SKM-1 (cell line): ENCODE measurements at regions not wholly inside any gene's neighbourhood (a gene's known extent, or its start where the extent isn't known, plus 50 kb on each side); places are given as distances from the start of the nearest gene placed in this dataset.

Source experiments
- DNase-seq: peaks from one replicate; lab custom pipeline; 2025; ENCODE audit not compliant: unreplicated experiment; lab: John Stamatoyannopoulos, UW

DNA sequence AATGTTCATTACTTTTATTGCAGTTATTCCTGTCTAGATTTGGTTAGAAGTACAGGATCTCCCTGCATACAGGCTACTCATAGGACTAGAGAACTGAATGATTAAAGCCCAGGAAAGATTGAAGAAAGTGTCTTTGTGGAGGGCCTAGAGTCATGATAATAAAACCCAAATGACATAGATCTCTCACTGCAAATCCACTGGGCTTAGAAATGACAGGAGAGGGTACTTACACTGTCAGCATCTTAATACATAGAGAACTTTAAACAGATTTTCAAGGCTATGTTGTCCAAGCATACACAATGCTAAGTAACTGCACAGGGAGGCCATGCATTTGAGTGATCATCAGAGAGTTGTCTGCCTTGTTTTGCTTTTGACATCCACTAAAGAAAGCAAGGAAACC, 383.8 kb upstream of the MAP3K7 start:
- no peak for DNase-seq

GRCh38 chr6:90967471-90967870, 380.6 kb upstream of the MAP3K7 start:
- no peak for DNase-seq

DNA sequence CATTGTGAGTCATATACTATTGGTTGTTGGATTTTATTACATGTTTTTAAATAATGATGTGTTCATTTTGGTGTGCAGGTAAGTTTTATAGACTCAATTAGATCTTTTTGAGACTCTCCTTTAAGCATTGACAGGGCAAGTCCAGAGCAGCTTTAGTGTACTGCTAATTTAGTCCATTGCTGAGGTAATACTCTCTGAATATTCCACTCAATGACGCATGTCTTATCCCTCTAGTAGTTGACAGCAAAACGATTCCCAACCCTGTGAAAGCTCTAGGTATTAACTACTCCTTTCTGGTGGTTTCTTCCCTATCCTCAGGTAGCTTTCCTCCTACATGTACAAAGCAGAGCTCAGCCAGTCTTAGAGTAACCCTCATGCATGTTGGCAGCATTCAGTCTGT, 373.5 kb upstream of the MAP3K7 start:
- no peak for DNase-seq

DNA sequence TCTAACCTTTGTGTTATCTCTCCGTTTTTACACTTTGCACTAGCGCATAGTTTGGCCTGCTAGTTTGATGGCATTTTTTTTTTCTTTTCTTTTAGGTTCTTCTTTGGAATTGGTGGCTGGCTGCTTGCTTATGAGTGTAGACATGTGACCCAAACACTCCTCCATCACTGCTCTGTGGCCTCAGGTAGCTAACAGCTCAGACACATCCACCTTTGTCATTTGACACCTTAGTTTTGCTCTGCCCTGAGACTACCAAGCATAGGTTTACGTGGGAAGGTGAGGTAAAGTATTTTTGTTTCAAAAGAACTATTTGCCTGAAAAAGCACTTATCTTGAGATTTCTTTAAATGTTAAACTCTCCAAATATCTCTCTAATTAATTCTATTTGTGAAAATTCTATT, 368.4 kb upstream of the MAP3K7 start:
- DNase-seq: no peak

DNA sequence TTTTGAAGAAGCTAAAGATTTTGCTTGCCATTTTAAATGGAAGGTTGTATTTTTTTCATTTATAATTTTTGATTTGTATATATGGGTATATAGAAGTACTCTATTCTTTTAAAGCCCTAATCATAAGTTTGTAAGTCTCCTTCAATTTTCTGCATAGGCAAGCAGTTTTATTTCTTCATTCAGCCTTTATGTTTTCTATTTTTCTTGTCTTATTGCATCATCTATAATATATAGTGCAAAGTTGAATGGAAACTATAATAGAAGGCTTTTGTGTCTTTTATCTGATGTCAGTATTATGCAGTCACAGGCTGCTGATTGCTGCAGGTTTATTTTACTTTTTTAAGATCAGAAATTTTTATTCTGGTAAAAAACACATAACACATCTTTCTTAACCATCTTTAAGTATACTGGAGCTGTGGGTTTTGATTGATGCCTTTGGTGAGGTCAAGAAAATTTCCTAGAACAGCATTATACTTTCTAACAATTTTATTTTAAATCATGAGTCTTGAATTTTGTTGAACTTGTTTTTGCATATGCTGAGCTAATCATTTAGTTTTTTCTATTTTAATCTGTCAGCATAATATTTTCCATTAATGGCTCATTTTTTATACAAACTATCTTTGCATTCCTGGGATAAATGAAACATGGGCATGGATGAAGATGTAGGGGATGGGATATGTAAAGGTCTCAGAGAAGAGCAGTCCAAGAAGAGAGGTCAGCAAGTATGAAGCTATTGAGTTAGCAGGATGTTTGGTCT, 366.7 kb upstream of the MAP3K7 start:
- no peak for DNase-seq

GRCh38 chr6:90952176-90952575, 365.3 kb upstream of the MAP3K7 start:
- no peak for DNase-seq

DNA sequence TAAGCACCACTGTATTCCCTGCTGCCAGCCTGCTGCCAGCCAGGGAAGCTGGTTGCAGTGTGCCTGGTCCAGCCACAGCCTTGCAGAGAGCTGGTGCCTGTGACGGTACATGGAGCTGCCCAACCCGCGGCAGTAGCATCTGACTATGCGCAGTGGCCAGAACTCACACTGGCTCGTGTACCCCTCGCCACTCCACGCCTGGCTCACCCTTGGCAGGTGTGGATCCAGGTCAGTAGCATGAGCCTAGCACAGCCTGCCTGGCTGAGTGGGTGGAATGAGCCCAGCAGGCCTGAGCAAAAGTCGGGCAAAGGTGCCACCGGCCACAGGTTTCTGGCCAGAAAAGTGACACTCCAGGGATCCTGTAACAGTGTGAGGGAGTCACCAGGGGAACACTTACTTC, 361.7 kb upstream of the MAP3K7 start:
- DNase-seq: no peak

- no peak for DNase-seq
These were observed 360.6 kb upstream of the MAP3K7 start for GRCh38 chr6:90947184-90948064.

DNA sequence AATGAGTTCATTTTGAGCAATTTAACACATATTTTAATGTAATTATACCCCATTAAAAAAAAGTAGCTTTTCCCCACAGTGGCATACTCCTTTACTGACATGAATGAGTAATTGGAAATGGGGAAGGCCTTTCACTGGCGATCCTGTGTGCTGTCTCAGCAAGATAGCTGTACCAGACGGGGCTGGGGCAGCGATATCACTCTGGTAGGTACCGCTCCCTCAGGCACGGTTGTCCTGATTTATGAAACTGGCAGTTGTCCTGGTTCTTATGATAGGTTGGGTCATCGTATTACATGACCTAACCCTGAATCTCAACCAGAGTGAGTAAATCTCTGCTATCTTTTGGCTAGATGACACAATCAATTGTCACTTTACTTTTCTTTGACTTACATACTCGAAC, 355.0 kb upstream of the MAP3K7 start:
- DNase-seq: no peak

- DNase-seq: peak; percentile 47
These were observed 354.1 kb upstream of the MAP3K7 start for GRCh38 chr6:90940812-90941481.

DNA sequence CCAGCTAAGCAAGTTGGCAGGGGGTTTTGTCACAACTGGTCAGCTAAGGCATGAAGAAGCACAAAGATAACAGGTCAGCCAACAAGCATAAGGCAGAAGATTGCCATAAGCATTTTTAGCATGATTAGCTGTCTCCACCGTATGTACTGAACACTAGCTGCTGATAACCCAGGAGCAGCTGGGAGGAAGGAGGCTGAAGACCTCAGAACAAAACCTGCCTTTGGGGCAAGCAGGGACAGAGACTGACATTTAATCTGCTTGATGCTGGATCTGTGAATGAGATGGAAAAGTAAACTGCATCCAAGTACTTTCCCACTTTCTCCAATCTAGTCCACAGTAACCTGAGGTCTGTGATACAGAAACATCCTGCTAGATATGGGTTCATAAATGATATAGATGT, 353.0 kb upstream of the MAP3K7 start:
- DNase-seq: no peak

GRCh38 chr6:90938122-90938521, 351.2 kb upstream of the MAP3K7 start:
- no peak for DNase-seq

DNA sequence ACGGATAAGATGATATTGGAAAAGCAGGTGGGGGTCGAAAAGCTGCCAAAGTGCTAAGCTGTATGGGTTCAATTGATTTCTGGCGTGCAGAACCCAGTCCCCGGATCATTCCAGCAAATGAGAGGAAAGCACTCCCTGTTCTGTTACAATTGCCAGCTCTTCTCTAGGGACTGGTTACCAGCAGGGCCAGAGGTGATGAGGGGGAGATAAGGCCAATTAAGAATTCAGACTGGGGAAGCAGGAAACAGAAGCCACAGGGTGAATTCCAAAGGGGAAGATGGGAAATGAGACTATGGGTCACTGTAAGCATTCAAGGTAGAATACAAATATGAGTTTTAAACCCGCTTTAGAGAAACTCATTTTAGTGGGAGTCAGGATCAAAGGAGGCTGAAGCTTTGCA, 349.4 kb upstream of the MAP3K7 start:
- no peak for DNase-seq

- no peak for DNase-seq
These were observed 348.1 kb upstream of the MAP3K7 start for GRCh38 chr6:90934966-90935365.

- DNase-seq: no peak
These were observed 347.2 kb upstream of the MAP3K7 start for GRCh38 chr6:90934081-90934480.

DNA sequence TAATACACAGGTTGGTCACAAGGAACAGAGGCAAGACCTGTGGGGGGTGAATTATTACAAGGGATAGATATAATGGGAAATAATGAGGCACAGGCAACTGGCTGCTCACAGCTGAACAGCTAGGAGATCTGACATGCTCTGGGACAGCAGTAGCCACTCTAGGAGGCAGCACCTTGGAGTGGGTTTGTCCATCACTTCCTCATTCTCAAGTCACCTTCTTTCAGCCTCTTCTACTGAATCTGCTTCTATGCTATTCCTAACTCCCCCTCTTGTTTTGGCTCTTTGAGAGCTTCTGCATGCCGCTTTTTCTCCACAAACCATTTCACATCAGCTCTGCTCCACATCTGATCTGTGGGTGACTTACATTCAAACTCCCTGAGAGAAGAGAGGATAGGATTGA, 345.5 kb upstream of the MAP3K7 start:
- DNase-seq: no peak

DNA sequence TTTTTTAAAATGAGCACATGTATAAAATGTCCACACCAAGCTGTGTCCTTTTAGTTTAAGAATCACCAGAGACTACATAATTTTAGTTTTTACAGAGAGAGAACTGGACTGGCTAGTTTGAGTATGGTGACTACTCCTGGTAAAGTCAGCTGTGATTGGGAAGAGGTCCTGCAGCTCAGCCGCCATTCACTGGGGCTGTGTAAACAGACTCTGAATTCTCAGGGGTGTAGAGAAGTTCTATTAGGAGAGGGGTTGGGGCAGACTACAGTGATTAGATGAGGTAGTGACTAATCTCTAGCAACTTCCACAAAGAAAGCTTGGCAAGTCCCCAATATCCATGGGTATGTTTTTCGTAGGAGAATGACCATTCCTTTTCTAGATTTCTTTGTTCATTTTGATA, 341.2 kb upstream of the MAP3K7 start:
- no peak for DNase-seq

GRCh38 chr6:90925726-90926125, 338.9 kb upstream of the MAP3K7 start:
- no peak for DNase-seq

- DNase-seq: no peak
These were observed 335.5 kb upstream of the MAP3K7 start for GRCh38 chr6:90922325-90922724.

- no peak for DNase-seq
These were observed 331.5 kb upstream of the MAP3K7 start for GRCh38 chr6:90918361-90918760.

DNA sequence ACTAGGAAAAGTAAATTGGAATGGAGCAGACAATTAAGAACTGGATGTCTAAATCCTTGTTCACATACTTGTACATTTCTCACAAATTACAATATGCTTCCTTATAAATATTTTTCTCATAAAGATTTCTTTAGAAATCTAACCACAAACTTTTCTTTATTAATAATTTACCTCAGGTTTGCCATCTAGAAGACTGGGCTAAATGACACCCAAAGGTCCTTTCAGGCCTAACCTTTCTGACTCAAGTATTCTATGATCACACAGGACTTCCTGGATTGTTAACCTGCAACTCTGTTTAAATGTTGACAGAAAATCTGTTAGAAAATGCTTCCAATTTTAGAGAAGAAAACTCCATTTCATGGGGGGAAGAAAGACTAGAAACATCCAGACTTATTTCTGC, 330.5 kb upstream of the MAP3K7 start:
- DNase-seq: no peak

GRCh38 chr6:90916968-90917367, 330.1 kb upstream of the MAP3K7 start:
- no peak for DNase-seq
